ENCODE measurements at regions not wholly inside any gene's neighbourhood (a gene's known extent, or its start where the extent isn't known, plus 50 kb on each side); places are given as distances from the start of the nearest gene placed in this dataset.

DNA sequence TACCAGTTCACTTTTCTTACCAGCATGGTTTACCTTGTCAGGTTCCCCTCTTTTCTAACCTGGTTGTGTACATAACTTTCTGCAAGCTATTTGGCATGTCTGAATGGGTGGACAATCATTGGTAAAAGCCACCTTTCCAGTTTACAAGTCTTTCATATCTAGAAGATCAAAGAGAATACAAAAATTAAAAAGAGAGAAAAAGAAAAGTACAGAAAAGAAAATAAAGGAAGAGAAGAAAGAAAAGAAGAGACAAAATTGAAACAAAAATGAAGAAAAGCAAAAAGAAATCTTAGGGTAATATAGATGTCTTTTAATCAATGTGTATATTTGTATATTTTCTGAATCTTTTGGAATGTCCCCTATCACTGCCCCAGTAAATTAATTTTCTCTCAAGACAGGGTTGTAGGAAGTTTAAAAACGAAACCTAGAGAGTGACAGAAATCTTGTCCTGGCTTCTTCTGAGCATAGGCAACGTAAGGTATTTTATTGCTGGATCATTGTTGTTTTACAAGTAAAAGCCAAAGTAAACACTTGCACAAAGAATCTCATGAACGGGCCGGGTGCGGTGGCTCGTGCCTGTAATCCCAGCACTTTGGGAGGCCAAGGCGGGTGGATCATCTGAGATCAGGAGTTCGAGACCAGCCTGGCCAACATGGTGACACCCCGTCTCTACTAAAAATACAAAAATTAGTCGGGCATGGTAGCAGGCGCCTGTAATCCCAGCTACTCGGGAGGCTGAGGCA, 98.7 kb upstream of the IFNE start:
- Mint-ChIP-seq H3K27ac (ENCODE audit: unreplicated experiment) (no peak overlapping the region), H3K4me1 (ENCODE audit: low read depth) (peaks cover 23% of the 10 kb centered on the region), H3K4me3 (ENCODE audit: unreplicated experiment) (no peak overlapping the region), H3K36me3 (ENCODE audit: low read depth) (no peaks in the 10 kb centered on the region), H3K9me3 (ENCODE audit: low read depth) (no peaks in the 10 kb centered on the region), H3K27me3 (ENCODE audit: low read depth) (no peaks in the 10 kb centered on the region)
- DNase-seq (ENCODE audit: low spot score), result no peak
- TF ChIP-seq CTCF (IDR thresholded peaks at IDR 0.05), result no peak

- Mint-ChIP-seq H3K4me1 (ENCODE audit: low read depth) (peaks cover 5% of the 10 kb centered on the region), H3K4me3 (ENCODE audit: unreplicated experiment) (no peak overlapping the region), H3K9me3 (ENCODE audit: low read depth) (no peaks in the 10 kb centered on the region), H3K36me3 (ENCODE audit: low read depth) (no peaks in the 10 kb centered on the region), H3K27ac (ENCODE audit: unreplicated experiment) (no peak overlapping the region), H3K27me3 (ENCODE audit: low read depth) (no peaks in the 10 kb centered on the region)
- no peak for TF ChIP-seq CTCF (IDR thresholded peaks at IDR 0.05)
- DNase-seq (ENCODE audit: low spot score), result no peak
These were observed 101.7 kb upstream of the IFNE start for GRCh38 chr9:21583628-21584377.

GRCh38 chr9:21584890-21585289, 102.8 kb upstream of the IFNE start:
- Mint-ChIP-seq H3K4me3 (ENCODE audit: unreplicated experiment) (no peak overlapping the region), H3K27ac (ENCODE audit: unreplicated experiment) (no peak overlapping the region), H3K9me3 (ENCODE audit: low read depth) (no peaks in the 10 kb centered on the region), H3K36me3 (ENCODE audit: low read depth) (no peaks in the 10 kb centered on the region), H3K4me1 (ENCODE audit: low read depth) (peaks cover 5% of the 10 kb centered on the region), H3K27me3 (ENCODE audit: low read depth) (no peaks in the 10 kb centered on the region)
- TF ChIP-seq CTCF (IDR thresholded peaks at IDR 0.05), result no peak
- DNase-seq (ENCODE audit: low spot score), result no peak

- TF ChIP-seq CTCF (IDR thresholded peaks at IDR 0.05), result peak; percentile 38
- H3K9me3 Mint-ChIP-seq (ENCODE audit: low read depth), result no peaks in the 10 kb centered on the region
- no peak overlapping the region for H3K27ac Mint-ChIP-seq (ENCODE audit: unreplicated experiment)
- DNase-seq (ENCODE audit: low spot score), result no peak
- H3K4me3 Mint-ChIP-seq (ENCODE audit: unreplicated experiment), result no peak overlapping the region
- H3K36me3 Mint-ChIP-seq (ENCODE audit: low read depth), result no peaks in the 10 kb centered on the region
- no peaks in the 10 kb centered on the region for H3K27me3 Mint-ChIP-seq (ENCODE audit: low read depth)
- no peaks in the 10 kb centered on the region for H3K4me1 Mint-ChIP-seq (ENCODE audit: low read depth)
These were observed 103.9 kb upstream of the IFNE start for GRCh38 chr9:21585756-21586752.
